ENCODE measurements at regions not wholly inside any gene's neighbourhood (a gene's known extent, or its start where the extent isn't known, plus 50 kb on each side); places are given as distances from the start of the nearest gene placed in this dataset.
"Not testable (repeated sequence)": the region's sequence is repeated elsewhere in the genome, so short reads cannot be mapped to it uniquely, and the experiment has no call there.

DNA sequence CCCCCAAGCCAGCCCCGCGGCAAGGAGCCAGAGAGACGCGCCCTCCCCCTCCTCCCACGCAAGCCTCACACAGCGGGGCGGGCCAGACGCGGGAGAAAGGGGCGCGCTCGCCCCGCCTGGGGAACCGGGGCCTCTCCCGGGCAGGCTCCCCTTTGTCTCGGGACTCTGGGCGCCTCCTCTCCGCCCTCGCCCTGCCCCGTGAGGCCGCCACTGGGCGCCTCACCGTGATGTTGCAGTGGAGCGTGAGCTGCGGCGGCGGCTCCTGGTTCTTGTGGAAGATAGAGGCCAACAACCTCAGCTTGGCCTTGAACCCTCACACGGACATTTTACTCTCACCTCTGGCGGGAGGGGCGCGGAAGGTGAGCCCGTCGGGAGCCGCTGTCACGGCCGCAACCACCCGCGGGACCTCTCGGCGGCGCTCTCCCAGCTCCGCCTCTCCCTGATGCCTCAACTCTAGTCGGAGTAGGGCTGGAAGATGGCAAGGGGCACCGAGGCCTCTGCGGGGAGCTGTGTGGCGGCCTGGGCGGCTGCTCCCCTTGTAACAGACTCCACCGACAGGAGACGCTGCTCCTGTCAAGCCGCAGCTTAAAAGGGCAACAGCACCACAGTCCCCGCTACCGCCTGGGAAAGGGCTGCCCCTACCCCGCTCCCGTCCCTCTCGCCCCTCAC, 179.2 kb upstream of the ZSCAN2 start:
- not testable (repeated sequence) for DNase-seq (ENCODE audit: low read depth in 3 of 3)

DNA sequence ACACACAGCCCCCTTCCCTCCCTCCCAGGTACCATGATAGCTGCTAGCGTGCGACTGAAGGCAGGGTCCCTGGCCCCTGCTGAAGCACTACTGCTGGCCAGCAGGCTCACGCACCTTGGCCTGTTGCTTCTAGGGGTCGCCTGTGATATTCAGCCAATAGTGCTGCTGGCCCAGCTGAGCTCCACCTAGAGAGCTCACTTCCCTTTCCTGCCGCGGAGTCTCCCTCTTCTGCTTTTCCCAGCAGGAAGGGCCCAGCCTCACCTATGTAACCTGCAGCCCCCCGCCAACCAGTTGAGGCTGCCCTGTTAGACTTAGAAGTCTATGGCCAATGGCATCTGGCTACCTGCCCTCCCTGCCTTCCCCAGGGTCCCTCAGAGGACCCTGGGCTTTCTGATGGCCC, 175.5 kb upstream of the ZSCAN2 start:
- DNase-seq (ENCODE audit: low read depth in 3 of 3) = not testable (repeated sequence)

DNA sequence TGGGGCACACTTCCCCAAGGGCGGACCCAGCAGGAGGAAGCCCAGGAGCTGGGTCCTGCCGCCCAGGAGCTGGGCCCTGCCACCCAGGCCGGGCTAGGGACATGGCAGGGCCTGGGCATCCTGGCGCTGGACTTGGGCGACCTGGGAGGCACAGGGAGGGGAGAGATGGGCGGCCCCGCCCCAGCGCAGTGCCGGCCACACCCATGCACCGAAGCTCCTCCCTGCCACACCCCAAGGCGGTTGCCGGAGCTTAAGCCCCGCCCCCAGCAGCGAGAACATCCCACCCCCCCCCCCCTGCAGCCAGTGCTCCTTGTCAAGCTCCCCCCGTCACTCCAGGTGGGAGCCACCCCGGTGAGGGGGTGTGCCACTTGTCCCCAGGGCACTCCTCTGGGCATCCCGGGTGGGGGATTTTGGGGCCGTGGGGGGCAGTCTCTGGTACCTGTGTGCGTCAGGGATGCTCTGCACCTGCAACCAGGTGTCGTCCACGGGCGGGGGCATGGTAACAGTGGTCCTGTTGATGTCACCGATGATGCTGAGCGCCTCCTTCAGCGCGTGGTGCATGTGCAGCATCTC, 127.4 kb upstream of the ZSCAN2 start:
- not testable (repeated sequence) for DNase-seq (ENCODE audit: low read depth in 3 of 3)

DNA sequence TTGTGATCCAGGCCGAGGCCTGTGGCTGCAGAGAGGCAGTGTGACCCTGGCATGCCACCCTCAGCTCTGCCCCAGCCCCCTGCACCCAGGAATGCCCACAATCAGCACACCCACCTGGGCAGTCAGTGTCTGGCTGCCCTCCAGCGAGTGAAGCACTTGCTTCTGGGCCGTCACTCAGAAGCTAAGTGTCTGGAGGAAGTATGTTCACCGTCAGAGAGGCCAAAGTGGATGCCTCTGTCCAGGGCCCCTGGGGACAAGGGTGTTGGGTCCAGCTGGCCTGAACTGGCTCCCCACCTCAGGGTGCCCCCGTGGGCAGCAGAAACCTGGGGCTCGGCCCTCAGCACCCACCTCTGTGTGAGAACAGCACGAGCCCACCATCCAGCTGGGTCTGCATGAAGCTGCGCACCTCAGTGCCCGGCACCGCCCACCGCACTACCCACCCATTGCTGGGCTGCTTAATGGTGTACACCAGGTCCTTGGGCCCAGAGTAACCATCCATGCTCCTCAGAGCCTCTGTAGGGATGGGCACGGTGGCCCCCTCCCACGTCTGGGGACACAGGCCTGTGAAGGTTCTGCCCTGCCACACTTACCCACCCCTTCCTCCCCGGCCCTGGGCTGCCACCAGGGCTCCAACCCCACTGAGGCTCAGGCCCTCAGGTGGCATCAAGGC, 124.3 kb upstream of the ZSCAN2 start:
- not testable (repeated sequence) for DNase-seq (ENCODE audit: low read depth in 3 of 3)

DNA sequence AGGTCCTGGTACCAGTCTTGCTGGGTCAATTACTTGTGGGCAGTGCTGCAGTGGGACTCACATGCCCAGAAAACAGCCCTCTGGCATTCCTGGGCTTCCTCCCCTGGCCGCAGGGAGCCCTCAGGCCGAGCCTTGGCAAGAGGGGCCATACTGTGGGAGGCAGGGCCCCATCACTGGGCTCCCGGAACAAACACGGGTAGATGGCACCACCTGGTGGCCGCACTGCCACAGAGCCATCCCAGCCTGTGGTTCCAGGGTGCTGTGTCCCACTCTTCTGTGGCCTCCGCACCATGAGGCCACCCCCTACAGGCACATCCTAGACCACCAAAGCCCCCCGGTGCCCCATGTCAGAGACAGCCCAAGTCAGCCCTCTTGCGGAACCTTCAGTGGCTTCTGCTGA, 123.3 kb upstream of the ZSCAN2 start:
- DNase-seq (ENCODE audit: low read depth in 3 of 3) = not testable (repeated sequence)

DNA sequence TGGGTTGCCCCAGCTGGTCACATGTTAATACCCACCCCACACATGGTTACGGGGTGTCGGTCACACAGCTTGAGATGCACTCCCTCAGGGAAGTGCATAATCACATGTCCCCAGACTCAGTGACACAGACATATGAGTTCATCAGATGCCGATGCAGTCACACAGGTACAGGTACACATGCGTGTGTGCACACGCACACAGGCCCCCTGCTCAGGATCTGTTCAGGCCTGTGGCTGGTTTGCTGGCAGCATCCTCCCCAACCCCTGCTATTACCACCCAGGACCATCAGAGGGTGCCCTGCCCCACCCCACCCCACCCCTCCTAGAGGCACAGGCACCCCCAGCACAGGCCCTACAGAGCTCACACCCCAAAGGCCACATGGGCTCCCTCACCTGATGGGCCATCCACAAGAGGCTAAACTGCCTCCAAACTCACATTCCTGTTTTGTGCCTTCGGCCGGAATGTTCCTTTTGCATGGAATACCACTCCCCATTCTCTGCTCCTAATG, 120.6 kb upstream of the ZSCAN2 start:
- DNase-seq (ENCODE audit: low read depth in 3 of 3) = not testable (repeated sequence)

DNA sequence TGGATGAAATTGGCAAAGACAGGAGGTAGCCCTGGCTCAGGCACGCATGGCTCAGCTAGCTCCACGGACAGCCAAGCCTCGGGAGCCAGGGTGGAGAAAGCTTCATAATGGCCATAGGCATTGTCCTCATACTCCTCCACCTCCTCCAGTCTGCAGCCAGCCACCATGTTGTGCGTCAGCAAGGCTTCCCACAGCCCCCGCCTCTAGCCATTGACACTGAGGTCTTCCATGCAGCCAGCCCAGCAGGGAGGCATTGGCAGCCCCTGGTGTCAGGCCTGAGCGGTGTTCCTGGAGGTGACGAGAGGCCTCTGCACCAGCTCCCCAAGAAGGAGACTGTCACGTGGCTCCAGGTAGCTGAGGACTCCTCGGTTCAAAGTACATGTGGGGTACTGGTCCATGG, 117.0 kb upstream of the ZSCAN2 start:
- DNase-seq (ENCODE audit: low read depth in 3 of 3) = not testable (repeated sequence)

DNA sequence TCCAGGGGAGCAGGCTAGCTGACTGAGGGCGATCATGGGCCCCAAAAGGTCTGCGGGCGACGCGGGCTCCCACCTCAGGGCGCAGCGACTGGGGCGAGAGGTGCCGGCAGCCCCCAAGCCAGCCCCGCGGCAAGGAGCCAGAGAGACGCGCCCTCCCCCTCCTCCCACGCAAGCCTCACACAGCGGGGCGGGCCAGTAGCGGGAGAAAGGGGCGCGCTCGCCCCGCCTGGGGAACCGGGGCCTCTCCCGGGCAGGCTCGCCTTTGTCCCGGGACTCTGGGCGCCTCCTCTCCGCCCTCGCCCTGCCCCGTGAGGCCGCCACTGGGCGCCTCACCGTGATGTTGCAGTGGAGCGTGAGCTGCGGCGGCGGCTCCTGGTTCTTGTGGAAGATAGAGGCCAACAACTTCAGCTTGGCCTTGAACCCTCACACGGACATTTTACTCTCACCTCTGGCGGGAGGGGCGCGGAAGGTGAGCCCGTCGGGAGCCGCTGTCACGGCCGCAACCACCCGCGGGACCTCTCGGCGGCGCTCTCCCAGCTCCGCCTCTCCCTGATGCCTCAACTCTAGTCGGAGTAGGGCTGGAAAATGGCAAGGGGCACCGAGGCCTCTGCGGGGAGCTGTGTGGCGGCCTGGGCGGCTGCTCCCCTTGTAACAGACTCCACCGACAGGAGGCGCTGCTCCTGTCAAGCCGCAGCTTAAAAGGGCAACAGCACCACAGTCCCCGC, 100.5 kb upstream of the ZSCAN2 start:
- DNase-seq (ENCODE audit: low read depth in 3 of 3) = peak in 2 of 3 donors; percentile 2 to 13

DNA sequence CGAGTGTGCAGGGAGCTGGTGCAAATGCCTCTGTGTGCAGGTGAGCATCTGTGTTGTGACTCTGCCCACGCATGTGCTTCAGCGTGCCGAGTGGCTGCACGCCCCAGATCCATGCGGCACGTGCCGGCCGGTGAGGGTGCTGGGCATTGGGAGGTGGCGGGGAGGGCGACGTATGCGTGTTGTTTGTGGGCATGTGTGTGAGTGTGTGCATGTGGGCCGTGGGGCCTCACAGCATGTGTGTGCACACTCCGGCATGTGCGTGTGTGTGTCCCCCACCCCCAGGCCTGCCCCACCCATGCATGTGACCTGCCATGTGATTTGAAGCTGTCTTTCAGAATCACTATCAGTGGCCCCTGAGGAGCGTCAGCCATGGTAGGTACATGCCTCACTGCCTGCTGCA, 97.7 kb upstream of the ZSCAN2 start:
- DNase-seq (ENCODE audit: low read depth in 3 of 3) = not testable (repeated sequence)

DNA sequence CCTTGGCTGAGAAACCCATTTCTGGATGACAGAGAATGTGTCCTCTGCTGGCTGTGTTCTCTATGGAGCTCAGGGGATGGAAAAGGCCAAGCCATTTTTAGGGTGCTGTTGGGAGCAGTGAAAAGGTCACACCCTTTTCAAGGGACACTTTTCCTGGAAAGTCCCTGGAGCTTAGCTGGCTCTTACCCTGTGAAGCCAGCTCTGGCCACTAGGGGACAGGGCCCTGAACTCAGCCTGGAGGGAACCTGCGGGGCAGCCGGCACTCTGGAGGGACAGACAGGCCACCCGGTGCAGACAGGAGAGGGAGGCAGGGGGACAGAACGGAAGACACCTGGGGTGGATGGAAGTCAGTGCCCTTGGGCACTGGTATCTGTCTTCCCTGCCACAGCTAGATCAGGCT, 95.3 kb upstream of the ZSCAN2 start:
- DNase-seq (ENCODE audit: low read depth in 3 of 3) = not testable (repeated sequence)

DNA sequence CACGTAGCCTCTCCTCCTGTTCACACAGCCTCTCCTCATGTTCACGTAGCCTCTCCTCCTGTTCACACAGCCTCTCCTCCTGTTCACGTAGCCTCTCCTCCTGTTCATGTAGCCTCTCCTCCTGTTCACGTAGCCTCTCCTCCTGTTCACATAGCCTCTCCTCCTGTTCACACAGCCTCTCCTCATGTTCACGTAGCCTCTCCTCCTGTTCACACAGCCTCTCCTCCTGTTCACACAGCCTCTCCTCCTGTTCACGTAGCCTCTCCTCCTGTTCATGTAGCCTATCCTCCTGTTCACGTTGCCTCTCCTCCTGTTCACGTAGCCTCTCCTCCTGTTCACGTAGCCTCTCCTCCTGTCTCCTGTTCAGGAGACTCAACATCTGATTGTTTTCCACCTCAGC, 88.5 kb upstream of the ZSCAN2 start:
- DNase-seq (ENCODE audit: low read depth in 3 of 3) = not testable (repeated sequence)

DNA sequence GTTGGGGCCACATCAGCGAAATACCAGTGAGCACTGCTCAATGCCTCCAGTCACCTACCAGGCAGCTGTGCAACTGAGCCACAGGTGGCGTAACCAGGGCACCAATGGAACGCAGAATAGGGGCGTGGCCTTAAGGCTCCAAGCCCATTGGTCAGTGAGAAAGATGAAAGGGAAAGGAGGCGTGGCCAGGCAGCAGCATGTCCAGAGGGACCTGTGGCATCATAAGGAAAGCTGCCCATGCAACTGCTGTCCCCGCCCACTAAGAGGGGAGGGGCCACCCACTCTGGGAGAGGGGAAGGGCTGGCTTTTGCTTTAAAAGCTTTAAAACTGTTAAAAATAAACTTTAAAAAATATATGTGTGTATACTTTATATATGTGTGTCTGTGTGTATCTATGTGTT, 84.0 kb upstream of the ZSCAN2 start:
- peak in 1 of 3 donors; percentile 17 for DNase-seq (ENCODE audit: low read depth in 3 of 3)

DNA sequence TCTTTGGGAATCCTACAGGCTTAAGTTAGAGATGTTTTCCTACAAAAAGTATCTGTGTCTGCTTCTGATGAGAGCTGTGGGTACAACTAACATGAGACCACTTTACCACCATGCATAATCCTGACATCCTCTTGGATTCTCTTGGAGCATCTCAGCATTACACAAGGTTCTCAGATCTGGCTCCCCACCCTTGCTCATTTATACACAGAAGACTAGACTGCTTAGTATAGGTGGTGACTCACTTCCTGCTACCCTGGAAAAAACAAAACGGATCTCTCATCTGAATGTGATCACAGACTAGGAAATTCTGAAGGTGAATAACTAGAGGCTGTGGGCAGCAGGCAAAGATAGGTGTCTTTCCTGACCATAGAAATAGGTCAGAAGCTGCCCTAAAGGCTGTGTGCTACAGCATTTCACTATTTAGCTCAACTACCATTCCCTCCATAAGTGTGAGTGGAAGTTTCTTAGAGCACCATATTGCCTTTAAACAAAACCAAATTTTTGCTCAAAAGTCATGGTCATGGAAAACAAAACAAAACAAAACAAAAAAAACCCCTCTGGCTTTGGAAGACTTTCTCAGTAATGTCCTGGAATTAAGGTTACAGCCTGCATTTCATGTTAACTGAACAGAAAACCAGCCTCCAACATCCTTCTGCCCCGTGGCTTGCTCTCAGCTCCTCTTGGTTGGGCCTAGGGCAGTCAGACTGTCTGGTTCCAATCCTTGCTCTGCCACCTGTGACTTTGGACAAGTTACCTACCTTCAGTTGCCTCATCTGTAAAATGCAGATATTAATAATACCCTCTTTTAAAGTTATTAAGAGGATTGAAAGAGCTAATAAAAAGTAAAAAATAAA, 75.1 kb upstream of the ZSCAN2 start:
- DNase-seq (ENCODE audit: low read depth in 3 of 3) = not testable (repeated sequence)

DNA sequence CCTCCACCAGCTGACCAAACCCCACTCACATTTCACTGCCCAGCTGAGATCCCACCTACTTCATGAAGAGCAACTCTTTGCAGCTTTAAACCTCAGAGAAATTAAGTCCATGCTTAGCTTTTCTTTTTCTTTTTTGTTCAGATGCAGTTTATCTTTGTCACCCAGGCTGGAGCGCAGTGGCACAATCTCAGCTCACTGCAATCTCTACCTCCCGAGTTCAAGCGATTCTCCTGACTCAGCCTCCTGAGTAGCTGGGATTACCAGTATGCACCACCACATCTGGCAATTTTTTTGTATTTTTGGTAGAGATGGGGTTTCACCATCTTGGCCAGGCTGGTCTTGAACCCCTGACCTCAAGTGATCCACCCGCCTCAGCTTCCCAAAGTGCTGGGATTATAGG, 70.1 kb upstream of the ZSCAN2 start:
- DNase-seq (ENCODE audit: low read depth in 3 of 3) = not testable (repeated sequence)

DNA sequence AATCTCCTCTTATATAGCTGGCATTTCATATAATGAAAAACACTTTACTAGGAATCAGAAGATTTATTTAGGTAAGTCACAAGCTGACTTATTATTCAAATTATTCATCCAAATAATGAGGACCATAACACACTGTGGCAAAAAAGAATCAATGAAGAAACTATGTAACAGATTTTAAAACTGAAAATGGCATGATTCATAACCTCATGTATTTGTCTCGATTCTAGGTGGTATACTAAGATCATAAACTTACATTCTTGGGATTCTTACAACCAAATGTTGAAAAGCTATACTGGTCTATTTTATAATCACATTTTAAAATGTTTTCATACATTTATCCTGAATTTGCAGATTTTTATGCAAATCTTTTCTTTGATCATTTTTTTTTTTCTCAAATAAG, 69.6 kb upstream of the ZSCAN2 start:
- not testable (repeated sequence) for DNase-seq (ENCODE audit: low read depth in 3 of 3)

DNA sequence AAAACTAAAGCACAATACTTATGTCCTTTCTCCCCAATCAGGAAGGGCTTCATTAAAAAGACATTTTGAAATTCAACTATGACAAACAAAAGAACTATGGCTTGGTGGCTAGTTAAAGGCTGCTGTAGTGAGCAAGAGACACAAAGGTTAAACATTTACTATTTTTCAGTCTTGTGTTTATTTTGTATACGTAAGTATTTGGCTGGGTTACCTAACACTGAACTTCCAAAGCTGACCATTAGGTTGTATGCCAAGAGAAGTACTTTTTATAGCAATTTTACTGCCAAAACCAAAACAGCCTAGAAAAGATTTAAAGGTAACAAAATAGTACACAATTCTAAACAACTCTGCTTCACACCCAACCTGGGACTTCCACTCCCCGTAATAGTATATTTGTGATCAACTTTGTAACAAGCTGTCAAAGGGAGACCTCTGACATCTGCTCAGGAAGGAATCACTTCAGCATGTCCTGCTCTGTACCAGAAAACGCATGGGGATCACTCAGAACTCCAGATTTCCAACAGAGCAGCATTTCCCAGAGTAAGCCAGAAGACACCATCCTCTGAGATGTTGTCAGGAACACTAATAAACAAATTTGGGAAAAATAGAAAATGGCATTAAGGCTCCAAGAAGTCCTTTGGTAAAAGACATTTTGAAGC, 69.0 kb upstream of the ZSCAN2 start:
- not testable (repeated sequence) for DNase-seq (ENCODE audit: low read depth in 3 of 3)

DNA sequence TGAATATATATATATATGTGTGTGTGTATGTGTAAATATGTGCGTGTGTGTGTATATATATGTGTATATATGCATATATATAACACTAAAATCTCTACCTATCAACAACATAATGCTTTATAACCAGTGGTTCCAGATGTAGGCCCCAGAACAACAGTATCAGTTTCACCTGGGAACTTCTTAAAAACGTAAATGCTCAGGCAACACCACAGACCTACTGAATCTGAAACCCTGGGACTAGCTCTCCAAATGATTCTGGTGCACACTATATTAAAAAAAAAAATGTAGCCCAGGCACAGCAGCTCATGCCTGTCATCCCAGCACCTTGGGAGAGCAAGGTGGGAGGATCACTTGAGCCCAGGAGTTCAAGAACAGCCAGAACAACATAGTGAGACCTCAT, 67.1 kb upstream of the ZSCAN2 start:
- not testable (repeated sequence) for DNase-seq (ENCODE audit: low read depth in 3 of 3)

DNA sequence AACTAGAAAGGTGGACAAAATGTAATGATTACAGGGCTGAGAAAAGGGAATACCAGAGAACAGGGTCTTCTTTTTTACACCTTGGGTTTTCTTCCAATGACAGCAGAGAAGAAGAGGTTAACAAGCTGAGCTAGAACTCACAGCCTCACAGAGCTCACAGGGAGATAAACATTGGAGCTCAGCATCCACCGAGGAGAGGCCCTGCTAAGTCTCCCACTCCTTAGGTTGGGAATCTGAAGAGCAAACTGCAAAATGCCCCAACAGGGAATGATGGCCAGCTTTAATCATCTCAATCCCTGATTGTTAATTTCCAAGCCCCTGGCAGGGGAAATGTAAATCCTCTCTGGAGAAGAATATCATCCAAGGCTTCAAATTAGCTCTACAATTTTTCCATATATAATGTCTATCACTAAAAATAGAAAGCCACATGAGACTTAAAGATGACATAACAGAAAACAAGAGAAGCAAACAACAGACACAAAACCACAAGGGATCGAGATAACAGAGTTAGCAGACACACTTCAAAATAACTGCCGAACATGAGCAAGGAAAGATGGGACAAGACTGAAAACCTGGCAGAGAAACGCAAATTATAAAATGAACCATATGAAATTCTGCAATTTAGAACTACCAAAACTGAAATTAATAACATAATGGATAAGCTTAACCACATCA, 66.1 kb upstream of the ZSCAN2 start:
- DNase-seq (ENCODE audit: low read depth in 3 of 3) = not testable (repeated sequence)

DNA sequence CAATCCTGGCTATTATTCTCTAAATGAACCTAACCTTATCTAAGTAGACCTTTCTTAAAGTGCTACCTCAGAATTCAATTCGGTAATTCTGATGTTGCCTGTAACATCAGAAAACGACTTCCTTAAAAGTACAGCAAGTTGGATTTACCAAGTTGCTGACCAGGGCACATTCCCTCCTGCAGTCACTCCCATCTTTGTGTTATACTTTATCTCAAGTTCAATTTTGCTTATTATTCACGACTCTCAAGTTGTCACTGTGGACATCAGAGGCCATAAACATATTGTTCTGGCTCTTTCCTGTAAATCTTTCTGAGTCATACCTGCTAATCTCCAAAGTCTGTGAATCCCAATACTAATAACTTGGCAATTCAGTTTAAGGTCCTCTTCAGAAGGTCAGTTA, 64.6 kb upstream of the ZSCAN2 start:
- DNase-seq (ENCODE audit: low read depth in 3 of 3) = not testable (repeated sequence)

DNA sequence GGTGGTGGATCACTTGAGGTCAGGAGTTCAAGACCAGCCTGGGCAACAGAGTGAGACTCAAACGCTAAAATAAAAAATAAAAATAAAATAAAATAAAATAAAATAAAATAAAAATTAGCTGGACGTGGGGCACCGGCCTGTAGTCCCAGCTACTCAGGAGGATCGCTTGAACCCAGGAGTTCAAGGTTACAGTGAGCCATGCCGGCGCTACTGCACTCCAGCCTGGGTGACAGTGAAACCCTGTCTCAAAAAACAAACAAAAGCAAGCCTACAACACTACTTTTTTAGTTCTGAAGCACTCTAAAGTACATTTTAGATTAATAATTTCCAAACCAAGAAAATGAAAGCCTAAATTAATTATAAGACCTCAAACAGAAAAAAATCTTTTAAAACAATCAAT, 56.2 kb upstream of the ZSCAN2 start:
- not testable (repeated sequence) for DNase-seq (ENCODE audit: low read depth in 3 of 3)

Measured in stimulated activated CD4-positive, alpha-beta T cell treated with anti-CD3 and anti-CD28 coated beads, TNF-alpha, amount 100 ng/mL, for 48 hours (primary cell).